ENCODE measurements at regions not wholly inside any gene's neighbourhood (a gene's known extent, or its start where the extent isn't known, plus 50 kb on each side); places are given as distances from the start of the nearest gene placed in this dataset.

GRCh38 chr11:101346591-101346990, 217.0 kb upstream of the PGR start:
- Histone ChIP-seq H3K36me3 (ENCODE audit: control insufficient read depth in 2 of 2, extremely low read depth in 1 of 2, insufficient read depth in 2 of 2, low read length in 2 of 2) (no peaks in the 10 kb centered on the region), H3K4me1 (ENCODE audit: control insufficient read depth, extremely low read depth, insufficient read depth, low read length) (no peaks in the 10 kb centered on the region), H3K79me2 (ENCODE audit: control insufficient read depth, insufficient read depth, low read length) (no peaks in the 10 kb centered on the region), H3K27me3 (ENCODE audit: control insufficient read depth in 2 of 2, insufficient read depth in 2 of 2, low read length in 2 of 2) (no peaks in the 10 kb centered on the region), H3K9me1 (replicated peaks; ENCODE audit: control insufficient read depth, extremely low read depth, insufficient read depth, low read length) (no peaks in the 10 kb centered on the region), H2AFZ (ENCODE audit: low read depth, low read length) (no peak overlapping the region), H3K4me2 (ENCODE audit: insufficient read depth, low read length) (no peak overlapping the region), H3K9me3 (replicated peaks; ENCODE audit: control insufficient read depth, insufficient read depth, low read length) (no peaks in the 10 kb centered on the region), H4K20me1 (replicated peaks; ENCODE audit: control insufficient read depth, extremely low read depth, insufficient read depth, low read length) (no peaks in the 10 kb centered on the region), H3K4me3 (replicated peaks in 1 of 3; ENCODE audit: insufficient read depth in 1 of 3, low read depth in 1 of 3, low read length in 3 of 3) (no peak overlapping the region), H3K9ac (replicated peaks; ENCODE audit: extremely low read depth, insufficient read depth, low read length) (no peak overlapping the region), H3K27ac (ENCODE audit: insufficient read depth, low read depth, low read length) (no peak overlapping the region)
- FAIRE-seq: no peak
- DNase-seq (ENCODE audit: low read depth, low spot score): no peak
- dilution Hi-C loops (cut with MboI; ENCODE audit: extremely low pct_ligation_motif_present, low sequenced_read_pairs) (no loop called here), intact Hi-C loops (cut with micrococcal nuclease) (no loop called here)
- ChIA-PET POLR2A (no interaction called here), CTCF (no interaction called here)
- TF ChIP-seq FOS (IDR thresholded peaks at IDR 0.05; ENCODE audit: borderline replicate concordance, insufficient read depth, low read length): no peak
- no peak for TF ChIP-seq GATA2 (IDR thresholded peaks at IDR 0.05; ENCODE audit: insufficient read depth, insufficient read length, low read depth, low read length)
- TF ChIP-seq EZH2 (IDR thresholded peaks at IDR 0.05; ENCODE audit: borderline replicate concordance, low read depth, low read length, severe bottlenecking): no peak
- no TSS peak for BruUV-seq (replicated peaks)

- intact Hi-C loops (cut with micrococcal nuclease): no loop called here
- Histone ChIP-seq H3K79me2 (ENCODE audit: control insufficient read depth, insufficient read depth, low read length) (no peaks in the 10 kb centered on the region), H3K27ac (ENCODE audit: insufficient read depth, low read depth, low read length) (no peak overlapping the region), H3K27me3 (ENCODE audit: control insufficient read depth in 2 of 2, insufficient read depth in 2 of 2, low read length in 2 of 2) (no peaks in the 10 kb centered on the region), H3K9me3 (replicated peaks; ENCODE audit: control insufficient read depth, insufficient read depth, low read length) (no peaks in the 10 kb centered on the region), H2AFZ (ENCODE audit: low read depth, low read length) (no peak overlapping the region), H3K4me1 (ENCODE audit: control insufficient read depth, extremely low read depth, insufficient read depth, low read length) (no peaks in the 10 kb centered on the region), H3K36me3 (ENCODE audit: control insufficient read depth in 2 of 2, extremely low read depth in 1 of 2, insufficient read depth in 2 of 2, low read length in 2 of 2) (no peaks in the 10 kb centered on the region), H4K20me1 (replicated peaks; ENCODE audit: control insufficient read depth, extremely low read depth, insufficient read depth, low read length) (no peaks in the 10 kb centered on the region), H3K4me3 (replicated peaks in 1 of 3; ENCODE audit: insufficient read depth in 1 of 3, low read depth in 1 of 3, low read length in 3 of 3) (no peak overlapping the region), H3K4me2 (ENCODE audit: insufficient read depth, low read length) (no peak overlapping the region), H3K9ac (replicated peaks; ENCODE audit: extremely low read depth, insufficient read depth, low read length) (no peak overlapping the region), H3K9me1 (replicated peaks; ENCODE audit: control insufficient read depth, extremely low read depth, insufficient read depth, low read length) (no peaks in the 10 kb centered on the region)
- DNase-seq (ENCODE audit: low read depth, low spot score) (no peak), FAIRE-seq (no peak)
- CTCF ChIA-PET: no interaction called here
- no TSS peak for BruUV-seq (replicated peaks)
- dilution Hi-C loops (cut with MboI; ENCODE audit: extremely low pct_ligation_motif_present, low sequenced_read_pairs): no loop called here
- TF ChIP-seq FOS (IDR thresholded peaks at IDR 0.05; ENCODE audit: borderline replicate concordance, insufficient read depth, low read length) (no peak), POLR2AphosphoS5 (IDR thresholded peaks at IDR 0.05; ENCODE audit: insufficient read depth, low read depth, low read length) (no peak), JUN (IDR thresholded peaks at IDR 0.05; ENCODE audit: borderline replicate concordance, insufficient read depth, insufficient read length, low read depth) (no peak), MYC (IDR thresholded peaks at IDR 0.05; ENCODE audit: low read depth, low read length) (no peak), MAX (IDR thresholded peaks at IDR 0.05; ENCODE audit: insufficient read depth, insufficient read length) (no peak), POLR2A (IDR thresholded peaks at IDR 0.05; ENCODE audit: low read depth, low read length) (no peak), EZH2 (IDR thresholded peaks at IDR 0.05; ENCODE audit: borderline replicate concordance, low read depth, low read length, severe bottlenecking) (no peak)
- POLR2A ChIA-PET: no interaction called here
Observed at GRCh38 chr11:101345891-101346290, 216.3 kb upstream of the PGR start.
